ENCODE measurements at regions not wholly inside any gene's neighbourhood (a gene's known extent, or its start where the extent isn't known, plus 50 kb on each side); places are given as distances from the start of the nearest gene placed in this dataset.
"Not testable (repeated sequence)": the region's sequence is repeated elsewhere in the genome, so short reads cannot be mapped to it uniquely, and the experiment has no call there.

DNA sequence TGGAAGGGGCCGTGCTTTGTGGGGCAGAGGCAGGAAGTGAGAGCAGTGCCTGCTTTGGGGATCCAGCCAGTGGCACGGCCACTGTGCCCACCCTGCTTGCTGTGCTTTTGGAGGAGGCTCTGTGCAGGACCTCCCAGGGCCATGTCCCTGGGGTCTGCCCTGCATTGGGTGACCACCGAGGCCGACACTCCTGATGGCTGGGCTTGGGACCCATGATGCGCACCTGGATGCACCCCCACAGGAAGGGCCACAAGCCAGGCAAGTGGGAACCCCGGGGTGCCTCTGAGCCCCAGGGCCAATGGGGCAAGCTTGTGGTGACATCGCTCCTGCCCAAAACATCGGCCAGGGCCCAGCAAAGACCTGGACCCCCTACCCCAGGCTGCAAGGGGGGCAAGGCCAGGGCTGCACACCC lies 738.6 kb upstream of the GJE1 start:
- peak in 1 of 2 donors; percentile 63 for DNase-seq
- H3K9me3 ChIP-seq (ENCODE audit: control insufficient read depth, low read length): no peaks in the 10 kb centered on the region
- peak; percentile 33 for ATAC-seq (ENCODE audit: low FRiP score)
- intact Hi-C loops (cut with DNase I): no loop called here
- H3K4me1 ChIP-seq (ENCODE audit: control insufficient read depth in 1 of 2, insufficient read depth in 2 of 2, low read length in 2 of 2): no peaks in the 10 kb centered on the region
- 96 to 99% methylated on average over 6 to 8 of the region's 8 CpGs for WGBS, 2 donors
- H3K27me3 ChIP-seq (ENCODE audit: control insufficient read depth in 1 of 2, insufficient read depth in 2 of 2, low read length in 1 of 2): no peaks in the 10 kb centered on the region
- H3K4me3 ChIP-seq (ENCODE audit: low read length in 2 of 2): no peak overlapping the region
- no peaks in the 10 kb centered on the region for H3K36me3 ChIP-seq (ENCODE audit: control insufficient read depth in 1 of 2, insufficient read depth in 2 of 2, low read length in 1 of 2)
- H3K27ac ChIP-seq (ENCODE audit: low read depth in 1 of 2, low read length in 2 of 2): no peak overlapping the region

GRCh38 chr6:141393405-141394124 lies 739.2 kb upstream of the GJE1 start:
- no peaks in the 10 kb centered on the region for H3K9me3 ChIP-seq (ENCODE audit: control insufficient read depth, low read length)
- no peak overlapping the region for H3K27ac ChIP-seq (ENCODE audit: low read depth in 1 of 2, low read length in 2 of 2)
- no peaks in the 10 kb centered on the region for H3K4me1 ChIP-seq (ENCODE audit: control insufficient read depth in 1 of 2, insufficient read depth in 2 of 2, low read length in 2 of 2)
- no peaks in the 10 kb centered on the region for H3K36me3 ChIP-seq (ENCODE audit: control insufficient read depth in 1 of 2, insufficient read depth in 2 of 2, low read length in 1 of 2)
- no peak overlapping the region for H3K4me3 ChIP-seq (ENCODE audit: low read length in 2 of 2)
- ATAC-seq (ENCODE audit: low FRiP score) (no peak), DNase-seq (peak in 1 of 2 donors; percentile 51)
- 96 to 97% methylated on average over 10 of the region's 10 CpGs for WGBS, 2 donors
- intact Hi-C loops (cut with DNase I): no loop called here
- H3K27me3 ChIP-seq (ENCODE audit: control insufficient read depth in 1 of 2, insufficient read depth in 2 of 2, low read length in 1 of 2): no peaks in the 10 kb centered on the region

DNA sequence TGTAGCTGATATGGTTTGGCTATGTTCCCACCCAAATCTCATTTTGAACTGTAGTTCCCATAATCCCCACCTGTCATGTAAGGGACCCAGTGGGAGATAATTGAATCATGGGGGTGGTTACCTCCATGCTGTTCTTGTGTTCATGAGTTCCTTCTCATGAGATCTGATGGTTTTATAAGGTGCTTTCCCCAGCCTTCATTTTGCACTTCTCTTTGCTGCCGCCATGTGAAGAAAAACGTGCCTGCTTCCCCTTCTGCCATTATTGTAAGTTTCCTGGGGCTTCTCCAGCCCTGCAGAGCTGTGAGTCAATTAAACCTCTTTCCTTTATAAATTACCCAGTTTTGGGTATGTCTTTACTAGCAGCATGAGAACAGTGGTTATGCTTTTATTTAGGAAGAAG lies 741.6 kb upstream of the GJE1 start:
- H3K4me1 ChIP-seq (ENCODE audit: control insufficient read depth in 1 of 2, insufficient read depth in 2 of 2, low read length in 2 of 2); H3K27me3 ChIP-seq (ENCODE audit: control insufficient read depth in 1 of 2, insufficient read depth in 2 of 2, low read length in 1 of 2); H3K36me3 ChIP-seq (ENCODE audit: control insufficient read depth in 1 of 2, insufficient read depth in 2 of 2, low read length in 1 of 2); H3K4me3 ChIP-seq (ENCODE audit: low read length in 2 of 2); H3K27ac ChIP-seq (ENCODE audit: low read depth in 1 of 2, low read length in 2 of 2); intact Hi-C loops (cut with DNase I); H3K9me3 ChIP-seq (ENCODE audit: control insufficient read depth, low read length); ATAC-seq (ENCODE audit: low FRiP score); DNase-seq: not testable (repeated sequence)
- WGBS, 2 donors: 87 to 93% methylated on average over 2 of the region's 2 CpGs

DNA sequence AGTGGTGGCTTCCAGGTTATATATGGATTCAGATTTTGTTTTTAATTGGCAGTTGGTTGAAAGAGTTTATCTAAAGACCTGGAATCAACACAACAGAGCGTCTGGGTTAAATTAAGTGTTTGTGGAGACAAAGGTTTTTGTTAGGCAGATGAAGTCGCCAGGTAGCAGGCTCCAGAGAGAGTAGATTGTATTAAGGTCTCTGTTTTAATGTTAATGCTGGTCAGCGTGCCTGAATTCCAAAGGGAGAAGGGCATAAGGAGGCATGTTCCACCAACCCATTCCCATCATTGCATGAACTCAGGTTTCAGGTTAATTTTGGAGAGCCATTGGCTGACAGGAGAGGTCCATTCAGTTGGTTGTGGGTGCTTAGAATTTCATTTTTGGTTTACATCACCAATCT lies 744.1 kb upstream of the GJE1 start:
- H3K4me3 ChIP-seq (ENCODE audit: low read length in 2 of 2): no peak overlapping the region
- no peaks in the 10 kb centered on the region for H3K27me3 ChIP-seq (ENCODE audit: control insufficient read depth in 1 of 2, insufficient read depth in 2 of 2, low read length in 1 of 2)
- 93 to 95% methylated on average over 3 of the region's 3 CpGs for WGBS, 2 donors
- intact Hi-C loops (cut with DNase I): no loop called here
- H3K4me1 ChIP-seq (ENCODE audit: control insufficient read depth in 1 of 2, insufficient read depth in 2 of 2, low read length in 2 of 2): no peaks in the 10 kb centered on the region
- no peaks in the 10 kb centered on the region for H3K9me3 ChIP-seq (ENCODE audit: control insufficient read depth, low read length)
- H3K27ac ChIP-seq (ENCODE audit: low read depth in 1 of 2, low read length in 2 of 2): no peak overlapping the region
- DNase-seq: no peak
- no peaks in the 10 kb centered on the region for H3K36me3 ChIP-seq (ENCODE audit: control insufficient read depth in 1 of 2, insufficient read depth in 2 of 2, low read length in 1 of 2)
- no peak for ATAC-seq (ENCODE audit: low FRiP score)

DNA sequence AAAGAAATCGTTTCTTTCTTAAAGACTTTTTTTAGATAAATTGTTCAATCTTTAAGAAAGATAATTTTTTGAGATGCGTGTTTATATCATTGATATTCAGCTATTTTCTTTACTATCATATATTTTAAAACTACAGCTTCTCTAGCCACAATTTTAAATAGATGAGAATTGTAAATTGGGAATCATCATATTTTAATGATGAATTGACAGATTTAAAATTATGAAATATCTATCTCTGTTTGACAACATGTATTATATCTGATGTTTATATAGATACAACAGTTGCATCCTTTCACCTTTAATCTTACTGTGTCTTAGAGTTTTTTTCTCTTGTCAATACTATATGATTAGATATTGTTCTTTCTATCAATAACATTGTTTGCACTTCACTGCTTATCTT lies 762.3 kb upstream of the GJE1 start:
- Histone ChIP-seq H3K9me3 (ENCODE audit: control insufficient read depth, low read length) (no peaks in the 10 kb centered on the region), H3K27me3 (ENCODE audit: control insufficient read depth in 1 of 2, insufficient read depth in 2 of 2, low read length in 1 of 2) (no peaks in the 10 kb centered on the region), H3K4me3 (ENCODE audit: low read length in 2 of 2) (no peak overlapping the region), H3K36me3 (ENCODE audit: control insufficient read depth in 1 of 2, insufficient read depth in 2 of 2, low read length in 1 of 2) (no peaks in the 10 kb centered on the region), H3K27ac (ENCODE audit: low read depth in 1 of 2, low read length in 2 of 2) (no peak overlapping the region), H3K4me1 (ENCODE audit: control insufficient read depth in 1 of 2, insufficient read depth in 2 of 2, low read length in 2 of 2) (no peaks in the 10 kb centered on the region)
- WGBS, 2 donors: 93 to 96% methylated on average over 2 of the region's 2 CpGs
- no peak for ATAC-seq (ENCODE audit: low FRiP score)
- intact Hi-C loops (cut with DNase I): no loop called here
- DNase-seq: no peak

GRCh38 chr6:141366796-141367195 lies 765.9 kb upstream of the GJE1 start:
- ATAC-seq (ENCODE audit: low FRiP score); H3K9me3 ChIP-seq (ENCODE audit: control insufficient read depth, low read length); intact Hi-C loops (cut with DNase I); H3K36me3 ChIP-seq (ENCODE audit: control insufficient read depth in 1 of 2, insufficient read depth in 2 of 2, low read length in 1 of 2); H3K4me1 ChIP-seq (ENCODE audit: control insufficient read depth in 1 of 2, insufficient read depth in 2 of 2, low read length in 2 of 2); H3K27me3 ChIP-seq (ENCODE audit: control insufficient read depth in 1 of 2, insufficient read depth in 2 of 2, low read length in 1 of 2); DNase-seq; H3K27ac ChIP-seq (ENCODE audit: low read depth in 1 of 2, low read length in 2 of 2); H3K4me3 ChIP-seq (ENCODE audit: low read length in 2 of 2): not testable (repeated sequence)
- 100% methylated on average over 1 of the region's 1 CpG for WGBS, 2 donors

- H3K27me3 ChIP-seq (ENCODE audit: control insufficient read depth in 1 of 2, insufficient read depth in 2 of 2, low read length in 1 of 2): no peaks in the 10 kb centered on the region
- H3K4me1 ChIP-seq (ENCODE audit: control insufficient read depth in 1 of 2, insufficient read depth in 2 of 2, low read length in 2 of 2): no peaks in the 10 kb centered on the region
- H3K9me3 ChIP-seq (ENCODE audit: control insufficient read depth, low read length): no peaks in the 10 kb centered on the region
- H3K4me3 ChIP-seq (ENCODE audit: low read length in 2 of 2): no peak overlapping the region
- H3K27ac ChIP-seq (ENCODE audit: low read depth in 1 of 2, low read length in 2 of 2): no peak overlapping the region
- WGBS, 2 donors: 85 to 92% methylated on average over 3 of the region's 3 CpGs
- intact Hi-C loops (cut with DNase I): no loop called here
- no peaks in the 10 kb centered on the region for H3K36me3 ChIP-seq (ENCODE audit: control insufficient read depth in 1 of 2, insufficient read depth in 2 of 2, low read length in 1 of 2)
- no peak for DNase-seq
- no peak for ATAC-seq (ENCODE audit: low FRiP score)
Measured at GRCh38 chr6:141364694-141365093, 768.0 kb upstream of the GJE1 start.

DNA sequence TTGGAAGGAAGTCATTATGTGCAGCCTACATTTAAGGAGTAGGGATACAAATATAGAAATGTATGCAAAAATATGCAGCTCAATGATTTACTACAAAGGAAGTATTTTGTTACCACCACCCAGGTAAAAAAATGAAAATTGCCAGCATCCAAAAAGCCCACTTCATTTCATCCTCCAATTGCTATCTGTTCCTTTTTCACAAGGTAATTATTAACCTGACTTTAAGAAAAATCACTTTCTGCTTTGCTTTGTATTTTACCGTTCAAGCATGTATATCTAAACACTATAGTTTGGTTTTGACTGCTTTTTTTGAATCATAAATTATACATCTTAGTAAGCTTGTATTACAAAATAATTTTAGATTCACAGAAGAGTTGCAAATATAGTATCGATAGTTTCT lies 768.5 kb upstream of the GJE1 start:
- 96 to 97% methylated on average over 2 of the region's 2 CpGs for WGBS, 2 donors

DNA sequence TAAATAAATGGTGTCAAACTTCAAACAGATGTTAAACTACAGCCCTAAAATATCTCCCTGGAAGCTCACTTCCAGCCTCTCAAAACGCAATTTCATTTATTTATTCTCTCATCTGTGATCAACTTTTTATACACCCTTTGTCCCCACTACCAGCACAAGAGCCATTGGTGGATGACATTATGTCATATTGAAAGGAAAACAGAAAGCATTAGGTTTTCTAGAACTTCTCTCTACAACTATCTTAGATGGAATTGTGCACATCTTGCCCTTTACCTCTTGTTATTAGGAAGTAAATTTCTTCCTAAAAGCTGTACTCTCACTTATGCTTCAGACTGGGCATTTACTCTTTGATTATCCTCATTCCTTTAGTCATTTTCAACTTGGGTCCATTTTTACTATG lies 771.2 kb upstream of the GJE1 start:
- intact Hi-C loops (cut with DNase I): no loop called here
- H3K36me3 ChIP-seq (ENCODE audit: control insufficient read depth in 1 of 2, insufficient read depth in 2 of 2, low read length in 1 of 2): no peaks in the 10 kb centered on the region
- ATAC-seq (ENCODE audit: low FRiP score): no peak
- DNase-seq: no peak
- no peak overlapping the region for H3K27ac ChIP-seq (ENCODE audit: low read depth in 1 of 2, low read length in 2 of 2)
- H3K27me3 ChIP-seq (ENCODE audit: control insufficient read depth in 1 of 2, insufficient read depth in 2 of 2, low read length in 1 of 2): no peaks in the 10 kb centered on the region
- H3K4me1 ChIP-seq (ENCODE audit: control insufficient read depth in 1 of 2, insufficient read depth in 2 of 2, low read length in 2 of 2): no peaks in the 10 kb centered on the region
- no peaks in the 10 kb centered on the region for H3K9me3 ChIP-seq (ENCODE audit: control insufficient read depth, low read length)
- whole genome bisulfite sequencing, 2 donors: 55 to 61% methylated on average over 1 of the region's 1 CpG
- no peak overlapping the region for H3K4me3 ChIP-seq (ENCODE audit: low read length in 2 of 2)

More for the DNA sequence above, 768.5 kb upstream of the GJE1 start:
- no peak overlapping the region for H3K27ac ChIP-seq (ENCODE audit: low read depth in 1 of 2, low read length in 2 of 2)
- no peak overlapping the region for H3K4me3 ChIP-seq (ENCODE audit: low read length in 2 of 2)
- DNase-seq (no peak), ATAC-seq (ENCODE audit: low FRiP score) (no peak)
- intact Hi-C loops (cut with DNase I): no loop called here
- H3K4me1 ChIP-seq (ENCODE audit: control insufficient read depth in 1 of 2, insufficient read depth in 2 of 2, low read length in 2 of 2): no peaks in the 10 kb centered on the region
- no peaks in the 10 kb centered on the region for H3K36me3 ChIP-seq (ENCODE audit: control insufficient read depth in 1 of 2, insufficient read depth in 2 of 2, low read length in 1 of 2)
- H3K27me3 ChIP-seq (ENCODE audit: control insufficient read depth in 1 of 2, insufficient read depth in 2 of 2, low read length in 1 of 2): no peaks in the 10 kb centered on the region
- H3K9me3 ChIP-seq (ENCODE audit: control insufficient read depth, low read length): no peaks in the 10 kb centered on the region
